Progenitor cell of endocrine pancreas (in vitro differentiated cells): ENCODE measurements at regions not wholly inside any gene's neighbourhood (a gene's known extent, or its start where the extent isn't known, plus 50 kb on each side); places are given as distances from the start of the nearest gene placed in this dataset.

Experiments used
- DNase-seq: peaks from one replicate; pipeline ENCODE4 v3.0.0; 2021; ENCODE audit warnings: low spot score; ENCODE audit not compliant: unreplicated experiment
- H3K27ac Mint-ChIP-seq: 2 replicates; pipeline ENCODE4 v1.8.0; 2021; ENCODE audit warnings: mild to moderate bottlenecking, moderate library complexity, mixed read lengths
- H3K27me3 Mint-ChIP-seq: 2 replicates; pipeline ENCODE4 v1.8.0; 2021; ENCODE audit warnings: mixed read lengths
- H3K36me3 Mint-ChIP-seq: 2 replicates; pipeline ENCODE4 v1.8.0; 2022; ENCODE audit warnings: mixed read lengths; ENCODE audit not compliant: insufficient read depth
- H3K4me1 Mint-ChIP-seq: 2 replicates; pipeline ENCODE4 v1.8.0; 2021; ENCODE audit warnings: low read depth, mixed read lengths
- H3K4me3 Mint-ChIP-seq: 2 replicates; pipeline ENCODE4 v1.8.0; 2021; ENCODE audit warnings: low read depth, mild to moderate bottlenecking, moderate library complexity, mixed read lengths
- H3K9me3 Mint-ChIP-seq: 2 replicates; pipeline ENCODE4 v1.8.0; 2021; ENCODE audit warnings: low read depth, mixed read lengths
- TF ChIP-seq, protein P1 (sequence below): fragments of 200-600 bp; sonication (generic); IDR thresholded peaks from one replicate; pipeline ENCODE4 v1.5.0; 2021; ENCODE audit warnings: antibody characterized with exemption, mild to moderate bottlenecking; ENCODE audit not compliant: unreplicated experiment

DNA sequence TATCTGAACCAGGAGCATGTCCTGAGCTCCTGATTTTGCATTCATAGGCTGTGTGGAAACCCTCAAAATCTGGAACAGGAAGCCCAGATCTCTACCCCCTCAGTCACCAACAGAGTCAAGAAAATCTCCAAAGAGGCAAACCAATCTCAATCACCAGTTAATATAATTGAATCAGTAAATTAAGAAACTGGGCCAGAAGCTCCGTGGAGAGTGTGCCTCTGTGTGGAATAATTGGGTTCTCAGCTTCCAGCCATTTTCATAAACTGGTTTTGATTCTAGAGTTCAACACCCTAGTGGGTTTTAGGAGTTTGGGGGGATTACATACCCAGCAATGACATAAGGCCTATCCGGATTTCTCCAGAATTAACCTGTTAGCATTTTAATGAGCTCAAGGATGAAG is 362.9 kb downstream of the IRX2 start:
- TF ChIP-seq, protein P1, sequence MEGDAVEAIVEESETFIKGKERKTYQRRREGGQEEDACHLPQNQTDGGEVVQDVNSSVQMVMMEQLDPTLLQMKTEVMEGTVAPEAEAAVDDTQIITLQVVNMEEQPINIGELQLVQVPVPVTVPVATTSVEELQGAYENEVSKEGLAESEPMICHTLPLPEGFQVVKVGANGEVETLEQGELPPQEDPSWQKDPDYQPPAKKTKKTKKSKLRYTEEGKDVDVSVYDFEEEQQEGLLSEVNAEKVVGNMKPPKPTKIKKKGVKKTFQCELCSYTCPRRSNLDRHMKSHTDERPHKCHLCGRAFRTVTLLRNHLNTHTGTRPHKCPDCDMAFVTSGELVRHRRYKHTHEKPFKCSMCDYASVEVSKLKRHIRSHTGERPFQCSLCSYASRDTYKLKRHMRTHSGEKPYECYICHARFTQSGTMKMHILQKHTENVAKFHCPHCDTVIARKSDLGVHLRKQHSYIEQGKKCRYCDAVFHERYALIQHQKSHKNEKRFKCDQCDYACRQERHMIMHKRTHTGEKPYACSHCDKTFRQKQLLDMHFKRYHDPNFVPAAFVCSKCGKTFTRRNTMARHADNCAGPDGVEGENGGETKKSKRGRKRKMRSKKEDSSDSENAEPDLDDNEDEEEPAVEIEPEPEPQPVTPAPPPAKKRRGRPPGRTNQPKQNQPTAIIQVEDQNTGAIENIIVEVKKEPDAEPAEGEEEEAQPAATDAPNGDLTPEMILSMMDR, result no peak
- Mint-ChIP-seq H3K27me3 (peaks cover 74% of the 10 kb centered on the region), H3K4me3 (no peak overlapping the region), H3K27ac (no peak overlapping the region), H3K4me1 (no peaks in the 10 kb centered on the region), H3K9me3 (no peaks in the 10 kb centered on the region), H3K36me3 (no peaks in the 10 kb centered on the region)
- DNase-seq, result no peak

DNA sequence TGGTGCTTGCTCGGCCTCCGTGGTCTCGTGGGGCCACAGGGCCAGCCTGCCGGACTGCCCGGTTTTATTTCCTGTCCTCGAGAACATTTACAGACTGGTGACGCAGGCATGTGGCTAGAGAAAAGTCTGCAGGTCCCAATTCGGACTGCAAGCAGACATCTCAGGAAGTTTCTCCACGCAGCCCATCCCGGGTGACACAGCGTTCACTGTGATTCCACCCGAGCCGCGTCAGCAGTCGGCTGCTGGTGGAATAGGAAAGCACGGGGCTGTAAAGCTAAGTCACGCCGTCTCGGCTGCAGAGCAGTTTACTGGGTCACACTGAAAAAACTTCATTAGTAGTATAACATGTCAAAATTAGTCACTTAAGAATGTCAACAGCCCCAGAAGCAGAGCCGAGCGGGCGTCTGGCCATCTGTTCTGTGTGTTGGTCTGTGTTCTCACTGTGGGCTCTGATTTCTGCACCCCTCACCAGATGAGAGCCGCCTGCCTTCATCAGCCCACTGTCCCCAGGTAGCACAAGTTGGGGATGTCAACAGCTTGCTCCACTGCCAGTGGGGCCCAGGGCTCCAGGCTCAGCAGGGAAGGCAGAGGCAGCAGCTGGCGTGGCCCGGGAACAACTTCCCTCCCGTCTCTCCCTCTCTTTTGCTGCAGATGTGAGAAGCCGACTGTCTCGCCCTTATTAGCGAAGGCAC is 363.7 kb downstream of the IRX2 start:
- peaks cover 70% of the 10 kb centered on the region for H3K27me3 Mint-ChIP-seq
- no peak for DNase-seq
- H3K36me3 Mint-ChIP-seq, result no peaks in the 10 kb centered on the region
- H3K9me3 Mint-ChIP-seq, result no peaks in the 10 kb centered on the region
- no peaks in the 10 kb centered on the region for H3K4me1 Mint-ChIP-seq
- H3K27ac Mint-ChIP-seq, result no peak overlapping the region
- no peak overlapping the region for H3K4me3 Mint-ChIP-seq
- TF ChIP-seq, protein P1, result no peak

DNA sequence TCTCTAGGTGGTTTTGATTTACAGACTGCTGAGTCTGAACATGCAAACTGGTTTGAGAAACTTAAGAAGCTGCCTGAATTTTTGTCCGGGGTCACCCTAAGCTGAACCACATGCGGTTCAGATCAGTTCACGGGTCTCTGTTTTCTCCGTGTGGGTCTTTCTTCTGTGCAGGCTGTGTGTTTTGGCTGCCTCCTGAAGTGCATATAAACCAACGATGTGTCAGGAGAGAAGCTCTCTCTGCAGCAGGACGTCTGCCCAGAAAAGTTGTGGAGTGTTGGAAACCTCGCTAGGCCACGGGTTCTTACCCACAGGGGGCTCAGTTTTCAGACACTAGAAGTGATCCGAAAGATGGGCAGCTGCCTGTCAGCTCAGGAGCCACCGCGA is 364.2 kb downstream of the IRX2 start:
- no peaks in the 10 kb centered on the region for H3K4me1 Mint-ChIP-seq
- H3K27ac Mint-ChIP-seq, result no peak overlapping the region
- H3K4me3 Mint-ChIP-seq, result no peak overlapping the region
- TF ChIP-seq, protein P1, result no peak
- peaks cover 68% of the 10 kb centered on the region for H3K27me3 Mint-ChIP-seq
- H3K9me3 Mint-ChIP-seq, result no peaks in the 10 kb centered on the region
- no peak for DNase-seq
- H3K36me3 Mint-ChIP-seq, result no peaks in the 10 kb centered on the region

DNA sequence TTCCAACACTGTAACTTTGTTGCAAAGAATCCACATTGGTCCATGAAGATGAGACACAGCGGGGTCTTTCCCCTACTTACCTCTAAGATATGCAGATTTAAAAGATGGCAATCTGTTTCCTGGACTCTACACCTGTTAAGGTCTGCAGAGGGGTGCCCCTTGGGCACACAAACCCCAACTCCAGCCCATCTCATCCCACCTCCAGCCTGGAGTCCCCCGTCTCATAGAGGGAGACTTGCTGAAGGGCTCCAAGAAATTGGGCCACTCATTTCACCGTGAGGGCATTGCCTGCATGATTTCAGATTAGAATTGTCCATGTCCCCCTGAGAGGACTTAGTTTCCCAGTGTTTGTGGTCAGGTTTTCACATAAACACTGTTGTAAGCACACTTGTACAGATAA is 365.7 kb downstream of the IRX2 start:
- TF ChIP-seq, protein P1, result no peak
- Mint-ChIP-seq H3K27ac (no peak overlapping the region), H3K27me3 (peaks cover 58% of the 10 kb centered on the region), H3K36me3 (no peaks in the 10 kb centered on the region), H3K4me3 (no peak overlapping the region), H3K9me3 (no peaks in the 10 kb centered on the region), H3K4me1 (no peaks in the 10 kb centered on the region)
- DNase-seq, result no peak

DNA sequence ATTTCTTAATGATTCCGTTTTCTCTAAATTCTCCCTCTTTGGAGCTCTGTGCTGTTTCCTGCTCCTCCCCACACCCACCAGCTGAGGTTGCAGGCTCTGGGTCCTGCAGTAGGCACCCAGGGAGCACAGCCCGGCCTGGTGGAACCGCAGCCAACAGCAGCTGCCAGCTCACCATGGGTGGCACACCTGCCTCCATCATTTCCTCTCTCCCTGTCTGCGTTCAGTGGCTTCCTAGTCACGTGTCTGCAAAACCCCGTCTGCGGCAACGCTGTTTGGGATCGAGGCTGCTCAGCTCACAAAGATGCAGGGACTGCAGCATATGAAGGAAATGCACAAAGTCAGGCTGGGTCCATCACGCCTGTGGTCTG is 367.8 kb downstream of the IRX2 start:
- DNase-seq, result no peak
- Mint-ChIP-seq H3K27me3 (peaks cover 48% of the 10 kb centered on the region), H3K4me3 (no peak overlapping the region), H3K27ac (no peak overlapping the region), H3K9me3 (no peaks in the 10 kb centered on the region), H3K36me3 (no peaks in the 10 kb centered on the region), H3K4me1 (no peaks in the 10 kb centered on the region)
- TF ChIP-seq, protein P1, result no peak
